ENCODE measurements at regions not wholly inside any gene's neighbourhood (a gene's known extent, or its start where the extent isn't known, plus 50 kb on each side); places are given as distances from the start of the nearest gene placed in this dataset.

DNA sequence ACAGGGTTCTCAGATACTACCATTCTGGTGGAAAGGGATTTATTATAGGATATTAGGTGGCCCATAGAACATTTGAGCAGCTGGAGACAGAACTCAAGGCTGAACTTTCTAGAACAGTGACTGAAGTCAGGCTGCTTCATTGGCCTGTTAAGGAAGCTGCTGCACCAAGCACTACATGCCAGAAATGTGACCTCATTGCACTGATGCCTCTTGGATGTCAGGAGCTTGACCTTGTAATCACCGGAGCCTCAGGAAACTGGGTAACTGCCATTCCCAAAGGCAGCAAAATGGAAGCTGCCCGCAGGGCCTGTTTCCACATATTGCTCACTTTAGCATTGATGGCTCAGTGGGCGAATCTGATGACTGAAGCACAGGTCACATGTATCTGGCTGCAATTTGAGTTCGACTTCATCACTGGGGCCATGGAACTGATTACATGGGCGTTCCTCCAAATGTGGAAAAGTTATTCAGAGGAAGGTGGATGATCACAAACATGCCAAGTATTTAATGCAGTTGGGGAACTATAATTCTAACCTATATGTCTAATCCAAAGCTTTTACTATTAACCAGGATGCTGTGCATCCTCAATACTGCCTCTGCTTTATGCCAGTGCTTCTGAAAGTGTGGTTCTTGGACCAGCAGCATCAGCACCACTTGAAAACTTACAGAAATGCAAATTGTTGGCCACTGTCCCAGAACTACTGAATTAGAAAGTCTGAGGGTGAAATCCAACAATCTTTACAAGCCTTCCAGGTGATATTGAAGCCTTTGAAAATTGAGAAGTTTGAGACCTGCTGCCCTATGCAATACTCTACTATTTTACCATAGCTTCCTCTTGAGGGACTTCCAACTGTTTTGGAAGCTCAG, 337.2 kb upstream of the NAV3 start:
- Histone ChIP-seq H3K18ac (ENCODE audit: low read length) (no peak overlapping the region), H4K91ac (ENCODE audit: low read depth, low read length) (no peak overlapping the region), H3K79me2 (ENCODE audit: control insufficient read depth, insufficient read depth, low read length, poor library complexity) (no peaks in the 10 kb centered on the region), H3K27ac (ENCODE audit: low read depth, low read length) (no peak overlapping the region), H3K9ac (ENCODE audit: low read length) (no peak overlapping the region), H2BK5ac (ENCODE audit: low read depth, low read length, poor library complexity) (no peak overlapping the region), H3K36me3 (ENCODE audit: control insufficient read depth in 1 of 2, insufficient read depth in 2 of 2, low read length in 2 of 2) (no peaks in the 10 kb centered on the region), H2BK12ac (ENCODE audit: low read length) (no peak overlapping the region), H3K79me1 (ENCODE audit: low read length) (no peaks in the 10 kb centered on the region), H2AFZ (ENCODE audit: insufficient read depth, low read length, poor library complexity) (no peak overlapping the region), H2AK5ac (ENCODE audit: low read length) (no peak overlapping the region), H3K4me2 (ENCODE audit: low read length) (no peak overlapping the region), H3K4me3 (ENCODE audit: low read depth, low read length) (no peak overlapping the region), H4K12ac (ENCODE audit: low read depth, low read length) (no peak overlapping the region), H4K8ac (ENCODE audit: low read depth, low read length) (no peak overlapping the region), H3K27me3 (ENCODE audit: insufficient read depth, low read length) (no peaks in the 10 kb centered on the region), H2BK120ac (ENCODE audit: insufficient read depth, low read length, poor library complexity) (no peak overlapping the region), H3K14ac (ENCODE audit: low read length) (no peak overlapping the region), H3K4ac (ENCODE audit: low read depth, low read length) (no peak overlapping the region), H3K4me1 (ENCODE audit: control insufficient read depth in 1 of 2, insufficient read depth in 2 of 2, low read length in 2 of 2) (no peaks in the 10 kb centered on the region), H3K9me3 (ENCODE audit: insufficient read depth, low read depth, low read length) (peaks cover 2% of the 10 kb centered on the region), H3K23ac (ENCODE audit: low read length) (no peak overlapping the region)
- no peak for DNase-seq
- WGBS (ENCODE audit: extremely low coverage, insufficient coverage, insufficient read length) = no CpG with 5 or more reads among the region's 5 CpGs

DNA sequence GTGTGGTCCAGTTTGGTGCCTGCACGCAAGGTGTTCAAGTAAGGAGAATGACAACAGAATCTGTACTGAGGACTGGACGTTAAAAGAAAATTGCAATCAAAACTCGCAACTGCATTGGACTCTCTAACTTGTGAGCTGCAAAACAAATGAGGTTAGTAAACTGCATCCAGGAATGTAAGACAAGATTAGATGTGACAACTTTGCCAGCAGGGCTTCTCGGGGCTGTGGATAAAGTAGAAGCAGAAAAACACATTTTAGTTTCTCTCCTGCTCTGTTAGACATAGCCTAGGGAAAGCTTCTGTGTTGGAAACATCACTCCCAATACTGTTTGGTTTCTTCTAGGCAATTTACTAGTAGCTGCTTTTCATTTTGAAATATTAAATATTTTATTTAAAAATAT, 338.2 kb upstream of the NAV3 start:
- no peak overlapping the region for H3K18ac ChIP-seq (ENCODE audit: low read length)
- no peaks in the 10 kb centered on the region for H3K79me2 ChIP-seq (ENCODE audit: control insufficient read depth, insufficient read depth, low read length, poor library complexity)
- no peak overlapping the region for H3K23ac ChIP-seq (ENCODE audit: low read length)
- H3K36me3 ChIP-seq (ENCODE audit: control insufficient read depth in 1 of 2, insufficient read depth in 2 of 2, low read length in 2 of 2) = no peaks in the 10 kb centered on the region
- no peaks in the 10 kb centered on the region for H3K27me3 ChIP-seq (ENCODE audit: insufficient read depth, low read length)
- no peak for DNase-seq
- H4K91ac ChIP-seq (ENCODE audit: low read depth, low read length) = no peak overlapping the region
- no peak overlapping the region for H2BK5ac ChIP-seq (ENCODE audit: low read depth, low read length, poor library complexity)
- no peak overlapping the region for H3K4me3 ChIP-seq (ENCODE audit: low read depth, low read length)
- H3K14ac ChIP-seq (ENCODE audit: low read length) = no peak overlapping the region
- no CpG with 5 or more reads among the region's 4 CpGs for WGBS (ENCODE audit: extremely low coverage, insufficient coverage, insufficient read length)
- H3K4me2 ChIP-seq (ENCODE audit: low read length) = no peak overlapping the region
- no peak overlapping the region for H4K12ac ChIP-seq (ENCODE audit: low read depth, low read length)
- peaks cover 2% of the 10 kb centered on the region for H3K9me3 ChIP-seq (ENCODE audit: insufficient read depth, low read depth, low read length)
- no peak overlapping the region for H2BK12ac ChIP-seq (ENCODE audit: low read length)
- no peak overlapping the region for H4K8ac ChIP-seq (ENCODE audit: low read depth, low read length)
- no peak overlapping the region for H3K4ac ChIP-seq (ENCODE audit: low read depth, low read length)
- no peak overlapping the region for H2AK5ac ChIP-seq (ENCODE audit: low read length)
- H3K4me1 ChIP-seq (ENCODE audit: control insufficient read depth in 1 of 2, insufficient read depth in 2 of 2, low read length in 2 of 2) = peaks cover 0 to 3% of the 10 kb centered on the region in 2 experiments
- no peak overlapping the region for H3K27ac ChIP-seq (ENCODE audit: low read depth, low read length)
- no peak overlapping the region for H2AFZ ChIP-seq (ENCODE audit: insufficient read depth, low read length, poor library complexity)
- H3K9ac ChIP-seq (ENCODE audit: low read length) = no peak overlapping the region
- H3K79me1 ChIP-seq (ENCODE audit: low read length) = no peaks in the 10 kb centered on the region
- no peak overlapping the region for H2BK120ac ChIP-seq (ENCODE audit: insufficient read depth, low read length, poor library complexity)

DNA sequence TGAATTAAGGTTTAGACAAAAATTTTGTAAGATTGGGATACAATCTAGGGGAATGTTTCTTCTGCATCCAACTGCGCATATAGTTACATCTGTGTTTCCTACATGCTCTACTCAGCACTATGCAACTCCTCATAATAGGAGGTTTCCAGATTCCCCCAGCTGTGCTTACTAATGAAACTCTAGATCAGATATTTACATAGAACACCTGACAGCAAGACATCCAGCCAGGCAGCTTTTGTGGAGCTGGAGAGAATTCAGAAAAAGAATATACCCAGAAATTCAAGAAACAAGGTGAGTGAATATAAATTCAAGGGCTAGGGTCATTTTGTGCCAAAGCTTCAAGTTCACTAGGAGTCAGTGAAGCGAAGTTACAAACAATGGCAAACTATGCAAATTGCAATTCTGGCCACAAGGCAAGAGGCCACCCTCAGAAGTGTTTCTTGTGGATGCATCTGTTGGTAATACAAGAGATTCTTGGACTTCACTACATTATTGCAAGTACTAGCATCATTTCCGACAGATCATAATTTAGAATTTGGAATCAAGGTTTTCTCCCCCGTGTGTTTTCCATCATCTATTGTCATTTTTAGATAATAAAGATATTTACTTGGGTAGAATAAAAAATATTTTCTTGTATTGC, 341.2 kb upstream of the NAV3 start:
- H2AFZ ChIP-seq (ENCODE audit: insufficient read depth, low read length, poor library complexity) = no peak overlapping the region
- H2BK120ac ChIP-seq (ENCODE audit: insufficient read depth, low read length, poor library complexity) = no peak overlapping the region
- H3K79me2 ChIP-seq (ENCODE audit: control insufficient read depth, insufficient read depth, low read length, poor library complexity) = no peaks in the 10 kb centered on the region
- no peak overlapping the region for H2BK5ac ChIP-seq (ENCODE audit: low read depth, low read length, poor library complexity)
- no peak overlapping the region for H3K18ac ChIP-seq (ENCODE audit: low read length)
- H3K4me1 ChIP-seq (ENCODE audit: control insufficient read depth in 1 of 2, insufficient read depth in 2 of 2, low read length in 2 of 2) = peaks cover 0 to 3% of the 10 kb centered on the region in 2 experiments
- H4K91ac ChIP-seq (ENCODE audit: low read depth, low read length) = no peak overlapping the region
- no CpG with 5 or more reads among the region's 4 CpGs for WGBS (ENCODE audit: extremely low coverage, insufficient coverage, insufficient read length)
- no peak overlapping the region for H2BK12ac ChIP-seq (ENCODE audit: low read length)
- H3K9me3 ChIP-seq (ENCODE audit: insufficient read depth, low read depth, low read length) = peaks cover 2% of the 10 kb centered on the region
- no peak overlapping the region for H2AK5ac ChIP-seq (ENCODE audit: low read length)
- no peak overlapping the region for H3K14ac ChIP-seq (ENCODE audit: low read length)
- no peak overlapping the region for H3K9ac ChIP-seq (ENCODE audit: low read length)
- no peak overlapping the region for H3K4me2 ChIP-seq (ENCODE audit: low read length)
- DNase-seq = no peak
- no peaks in the 10 kb centered on the region for H3K36me3 ChIP-seq (ENCODE audit: control insufficient read depth in 1 of 2, insufficient read depth in 2 of 2, low read length in 2 of 2)
- no peaks in the 10 kb centered on the region for H3K79me1 ChIP-seq (ENCODE audit: low read length)
- no peak overlapping the region for H3K4ac ChIP-seq (ENCODE audit: low read depth, low read length)
- no peak overlapping the region for H4K12ac ChIP-seq (ENCODE audit: low read depth, low read length)
- H3K4me3 ChIP-seq (ENCODE audit: low read depth, low read length) = no peak overlapping the region
- no peak overlapping the region for H3K23ac ChIP-seq (ENCODE audit: low read length)
- no peaks in the 10 kb centered on the region for H3K27me3 ChIP-seq (ENCODE audit: insufficient read depth, low read length)
- H3K27ac ChIP-seq (ENCODE audit: low read depth, low read length) = no peak overlapping the region
- no peak overlapping the region for H4K8ac ChIP-seq (ENCODE audit: low read depth, low read length)

DNA sequence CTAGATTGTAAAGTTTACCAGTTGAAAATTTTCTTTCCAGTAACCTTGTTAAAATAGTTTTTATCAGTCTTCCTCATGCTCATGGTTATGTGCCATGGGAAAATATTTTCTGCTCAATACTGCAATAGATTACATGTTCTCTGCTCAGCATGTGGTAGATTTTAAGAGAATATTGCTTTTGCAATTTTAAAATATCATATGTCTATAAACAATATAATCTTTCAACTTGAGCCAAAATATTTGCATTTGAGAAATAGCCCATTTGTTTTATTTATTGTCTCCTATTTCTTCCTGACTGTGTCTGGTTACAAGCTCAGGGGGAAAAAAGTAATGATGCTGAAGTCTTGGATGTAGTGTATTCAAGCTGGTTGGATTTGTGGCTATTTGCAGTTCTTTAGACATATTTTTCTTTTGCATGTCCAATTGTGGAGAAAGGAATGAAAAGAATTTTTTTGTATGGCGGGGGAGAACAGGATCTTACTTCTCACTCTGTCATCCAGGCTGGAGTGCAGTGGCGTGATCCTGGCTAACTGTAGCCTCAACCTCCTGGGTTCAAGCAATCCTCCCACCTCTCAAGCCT, 342.6 kb upstream of the NAV3 start:
- Histone ChIP-seq H3K14ac (ENCODE audit: low read length) (no peak overlapping the region), H3K27me3 (ENCODE audit: insufficient read depth, low read length) (no peaks in the 10 kb centered on the region), H2AFZ (ENCODE audit: insufficient read depth, low read length, poor library complexity) (no peak overlapping the region), H3K4me3 (ENCODE audit: low read depth, low read length) (no peak overlapping the region), H2BK5ac (ENCODE audit: low read depth, low read length, poor library complexity) (no peak overlapping the region), H3K27ac (ENCODE audit: low read depth, low read length) (no peak overlapping the region), H2BK12ac (ENCODE audit: low read length) (no peak overlapping the region), H3K36me3 (ENCODE audit: control insufficient read depth in 1 of 2, insufficient read depth in 2 of 2, low read length in 2 of 2) (no peaks in the 10 kb centered on the region), H4K8ac (ENCODE audit: low read depth, low read length) (no peak overlapping the region), H3K9me3 (ENCODE audit: insufficient read depth, low read depth, low read length) (peaks cover 2% of the 10 kb centered on the region), H3K4me2 (ENCODE audit: low read length) (no peak overlapping the region), H4K12ac (ENCODE audit: low read depth, low read length) (no peak overlapping the region), H4K91ac (ENCODE audit: low read depth, low read length) (no peak overlapping the region), H3K79me1 (ENCODE audit: low read length) (no peaks in the 10 kb centered on the region), H3K9ac (ENCODE audit: low read length) (no peak overlapping the region), H3K23ac (ENCODE audit: low read length) (no peak overlapping the region), H2BK120ac (ENCODE audit: insufficient read depth, low read length, poor library complexity) (no peak overlapping the region), H3K4ac (ENCODE audit: low read depth, low read length) (no peak overlapping the region), H3K18ac (ENCODE audit: low read length) (no peak overlapping the region), H2AK5ac (ENCODE audit: low read length) (no peak overlapping the region), H3K4me1 (ENCODE audit: control insufficient read depth in 1 of 2, insufficient read depth in 2 of 2, low read length in 2 of 2) (peaks cover 0 to 3% of the 10 kb centered on the region in 2 experiments), H3K79me2 (ENCODE audit: control insufficient read depth, insufficient read depth, low read length, poor library complexity) (no peaks in the 10 kb centered on the region)
- no CpG with 5 or more reads among the region's 2 CpGs for WGBS (ENCODE audit: extremely low coverage, insufficient coverage, insufficient read length)
- DNase-seq = no peak
